Rectal smooth muscle tissue (tissue), 1 donor: ENCODE measurements at regions not wholly inside any gene's neighbourhood (a gene's known extent, or its start where the extent isn't known, plus 50 kb on each side); places are given as distances from the start of the nearest gene placed in this dataset.

Experiments used
- H3K27ac ChIP-seq: one replicate; pipeline ENCODE4 v1.7.0; 2013; ENCODE audit warnings: low read depth, low read length, inconsistent platforms
- H3K27me3 ChIP-seq: one replicate; pipeline ENCODE4 v1.7.0; 2013; ENCODE audit warnings: low read length; ENCODE audit not compliant: control insufficient read depth, insufficient read depth
- H3K36me3 ChIP-seq: one replicate; pipeline ENCODE4 v1.7.0; 2013; ENCODE audit warnings: low read length; ENCODE audit not compliant: control insufficient read depth, insufficient read depth
- H3K4me1 ChIP-seq: one replicate; pipeline ENCODE4 v1.7.0; 2013; ENCODE audit warnings: low read length; ENCODE audit not compliant: control insufficient read depth, insufficient read depth
- H3K4me3 ChIP-seq: one replicate; pipeline ENCODE4 v1.7.0; 2013; ENCODE audit warnings: low read length
- H3K9ac ChIP-seq: one replicate; pipeline ENCODE4 v1.7.0; 2013; ENCODE audit warnings: low read length

GRCh38 chrX:39506131-39506530, 591.6 kb downstream of the BCOR start:
- Histone ChIP-seq H3K27ac (no peak overlapping the region), H3K4me1 (no peaks in the 10 kb centered on the region), H3K36me3 (no peaks in the 10 kb centered on the region), H3K4me3 (no peak overlapping the region), H3K27me3 (peaks cover 2% of the 10 kb centered on the region), H3K9ac (no peak overlapping the region)

DNA sequence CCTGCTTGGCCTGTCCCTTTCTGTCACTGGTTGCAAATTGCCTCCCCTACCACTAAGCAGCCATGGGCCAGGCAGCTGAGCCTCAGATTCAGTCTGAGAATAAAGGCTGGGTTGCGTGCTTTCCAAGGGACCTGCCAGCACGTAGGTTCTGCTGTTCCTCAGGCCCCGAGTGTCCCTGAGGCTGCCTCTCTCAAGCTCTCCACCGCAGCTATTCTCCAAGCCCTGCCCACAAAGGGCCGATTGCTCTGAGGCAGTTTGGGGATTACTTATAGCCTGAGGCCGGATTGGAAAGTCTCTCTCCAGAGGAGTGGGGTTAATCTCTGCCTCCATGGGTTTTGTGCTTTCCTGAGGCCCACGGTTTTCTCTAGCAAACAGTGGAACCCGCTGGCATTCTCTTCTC, 590.7 kb downstream of the BCOR start:
- Histone ChIP-seq H3K4me3 (no peak overlapping the region), H3K36me3 (no peaks in the 10 kb centered on the region), H3K4me1 (no peaks in the 10 kb centered on the region), H3K27ac (no peak overlapping the region), H3K27me3 (peaks cover 2% of the 10 kb centered on the region), H3K9ac (no peak overlapping the region)

DNA sequence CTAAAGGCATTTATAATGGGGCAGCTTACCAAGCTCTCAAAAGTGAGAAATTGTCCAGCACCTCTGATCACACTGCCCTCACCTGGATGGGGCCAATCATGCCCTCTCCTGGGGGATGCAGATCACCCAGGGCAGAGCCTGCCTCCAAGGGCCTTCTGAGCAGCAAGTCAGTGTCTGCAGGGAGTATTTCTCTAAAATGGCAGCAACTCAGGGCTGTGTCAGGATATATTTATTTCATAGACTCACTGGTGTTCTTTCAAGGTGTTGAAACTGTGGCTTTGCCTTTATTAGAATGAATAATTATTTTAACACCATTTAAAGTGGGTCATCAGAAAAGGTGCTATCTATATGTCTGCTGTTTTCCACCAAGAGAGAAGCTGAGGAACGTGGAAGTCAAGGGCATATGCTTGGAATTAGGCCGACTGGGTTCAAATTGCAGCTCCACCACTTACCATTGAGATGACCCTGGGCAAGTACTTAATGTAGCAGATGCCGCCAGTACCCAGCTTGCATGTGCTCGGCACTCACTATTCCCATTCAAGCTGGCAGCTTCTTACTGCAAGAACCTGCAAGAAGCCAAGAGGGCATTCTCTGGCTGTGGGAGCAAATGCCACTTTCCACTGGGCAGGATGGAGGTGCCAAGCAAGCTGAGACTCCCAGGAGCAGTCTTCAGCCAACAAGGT, 590.0 kb downstream of the BCOR start:
- H3K4me1 ChIP-seq, result no peaks in the 10 kb centered on the region
- no peak overlapping the region for H3K27ac ChIP-seq
- peaks cover 2% of the 10 kb centered on the region for H3K27me3 ChIP-seq
- H3K9ac ChIP-seq, result no peak overlapping the region
- H3K36me3 ChIP-seq, result no peaks in the 10 kb centered on the region
- no peak overlapping the region for H3K4me3 ChIP-seq

DNA sequence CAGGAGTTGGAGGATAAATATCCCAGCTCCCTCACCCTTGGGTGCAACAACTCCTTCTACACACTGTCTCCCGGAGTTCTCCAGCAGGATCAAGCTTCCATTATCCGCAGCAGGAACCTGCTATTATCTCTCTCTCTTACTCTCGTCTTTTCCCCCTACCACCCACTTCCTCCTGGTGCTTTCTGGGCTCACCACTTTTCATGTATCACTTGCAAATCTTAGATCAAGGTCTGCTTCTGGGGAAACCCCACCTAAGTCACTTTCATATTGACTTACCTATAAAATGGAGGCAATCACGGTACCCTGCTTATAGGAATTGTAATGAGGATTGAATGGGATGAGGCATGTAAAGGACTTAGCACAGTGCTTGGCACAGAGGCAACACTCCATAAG, 589.5 kb downstream of the BCOR start:
- no peak overlapping the region for H3K9ac ChIP-seq
- H3K27ac ChIP-seq, result no peak overlapping the region
- no peaks in the 10 kb centered on the region for H3K4me1 ChIP-seq

GRCh38 chrX:39509157-39509556, 588.6 kb downstream of the BCOR start:
- Histone ChIP-seq H3K27ac (no peak overlapping the region), H3K36me3 (no peaks in the 10 kb centered on the region), H3K4me1 (no peaks in the 10 kb centered on the region), H3K4me3 (no peak overlapping the region), H3K9ac (no peak overlapping the region), H3K27me3 (peaks cover 2% of the 10 kb centered on the region)

More for the DNA sequence above, 589.5 kb downstream of the BCOR start:
- Histone ChIP-seq H3K27me3 (peaks cover 2% of the 10 kb centered on the region), H3K4me3 (no peak overlapping the region), H3K36me3 (no peaks in the 10 kb centered on the region)

DNA sequence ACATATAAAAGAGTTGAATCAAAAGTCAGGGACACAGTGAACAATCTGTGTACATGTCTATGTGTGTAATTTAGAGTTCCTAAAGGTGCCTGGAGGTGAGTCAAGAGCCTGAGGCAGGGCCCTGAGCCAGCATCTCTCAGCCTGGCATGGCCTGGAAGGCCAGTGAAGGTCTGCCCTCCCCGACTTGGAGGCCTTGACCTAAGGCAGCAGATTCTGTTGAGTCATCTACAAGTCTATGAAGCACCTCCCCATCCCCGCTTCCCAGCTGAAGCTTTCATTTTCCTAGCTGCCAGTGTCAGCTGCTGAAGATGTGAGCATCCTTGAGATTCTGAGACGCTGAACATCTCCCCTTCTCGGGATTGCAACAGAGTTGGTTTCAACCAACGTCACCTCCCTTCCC, 583.9 kb downstream of the BCOR start:
- no peaks in the 10 kb centered on the region for H3K36me3 ChIP-seq
- H3K27me3 ChIP-seq, result no peaks in the 10 kb centered on the region
- H3K27ac ChIP-seq, result no peak overlapping the region
- H3K9ac ChIP-seq, result no peak overlapping the region
- no peak overlapping the region for H3K4me3 ChIP-seq
- H3K4me1 ChIP-seq, result peaks cover 2% of the 10 kb centered on the region

- H3K9ac ChIP-seq, result no peak overlapping the region
- no peak overlapping the region for H3K4me3 ChIP-seq
- H3K4me1 ChIP-seq, result peaks cover 2% of the 10 kb centered on the region
- H3K27ac ChIP-seq, result no peak overlapping the region
- H3K36me3 ChIP-seq, result no peaks in the 10 kb centered on the region
- no peaks in the 10 kb centered on the region for H3K27me3 ChIP-seq
Measured at GRCh38 chrX:39514801-39515200, 583.0 kb downstream of the BCOR start.

DNA sequence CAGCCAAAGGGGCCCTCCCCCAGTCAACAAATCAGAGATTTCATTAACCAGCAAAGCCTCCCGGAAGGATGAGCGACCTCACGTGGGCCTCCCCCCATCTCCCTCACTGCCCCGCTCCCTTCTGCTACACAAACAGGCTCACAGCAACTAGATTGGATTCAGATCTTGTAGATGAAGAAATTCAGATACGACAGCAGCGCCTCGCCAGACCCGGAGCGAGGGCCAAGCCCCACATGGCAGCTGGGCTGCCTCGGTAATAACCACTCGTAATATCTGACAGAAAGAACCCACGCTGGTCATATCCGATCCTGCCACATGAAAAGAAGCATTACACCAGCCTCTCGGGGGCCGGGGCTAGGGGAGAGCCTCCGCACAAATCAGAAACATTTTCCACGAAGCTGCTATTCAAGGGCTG, 581.3 kb downstream of the BCOR start:
- Histone ChIP-seq H3K36me3 (no peaks in the 10 kb centered on the region), H3K27ac (no peak overlapping the region), H3K4me3 (no peak overlapping the region), H3K27me3 (no peaks in the 10 kb centered on the region), H3K9ac (no peak overlapping the region), H3K4me1 (peaks cover 2% of the 10 kb centered on the region)

DNA sequence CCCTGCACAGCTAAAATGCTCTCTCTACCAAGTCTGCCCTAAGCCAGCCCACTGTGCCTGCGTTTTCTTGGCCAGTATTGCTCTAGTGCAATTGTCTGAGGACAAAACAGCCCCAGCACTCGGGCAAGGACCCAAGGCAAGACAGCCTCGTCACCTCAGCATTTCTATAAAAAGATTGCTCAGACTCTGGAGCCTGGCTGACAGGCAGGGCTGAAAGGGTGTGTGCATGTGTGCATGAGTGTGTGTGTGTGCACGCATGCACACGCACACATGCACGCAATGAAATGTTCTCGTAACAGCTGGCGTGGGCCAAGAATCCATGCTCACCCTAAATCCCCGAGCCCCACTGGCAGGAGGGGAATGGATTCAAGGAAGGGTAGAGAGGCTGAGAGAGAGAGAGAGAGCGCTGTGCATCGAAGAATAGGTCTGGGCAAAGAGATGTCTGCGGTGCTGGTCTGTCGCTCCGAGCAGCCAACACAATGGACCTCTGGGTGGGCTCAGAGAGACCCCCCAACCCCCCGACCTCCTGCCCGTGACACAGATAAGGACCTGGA, 579.2 kb downstream of the BCOR start:
- Histone ChIP-seq H3K36me3 (no peaks in the 10 kb centered on the region), H3K4me3 (peak overlapping the region; percentile 6), H3K27me3 (no peaks in the 10 kb centered on the region), H3K9ac (no peak overlapping the region), H3K27ac (no peak overlapping the region), H3K4me1 (peaks cover 2% of the 10 kb centered on the region)

DNA sequence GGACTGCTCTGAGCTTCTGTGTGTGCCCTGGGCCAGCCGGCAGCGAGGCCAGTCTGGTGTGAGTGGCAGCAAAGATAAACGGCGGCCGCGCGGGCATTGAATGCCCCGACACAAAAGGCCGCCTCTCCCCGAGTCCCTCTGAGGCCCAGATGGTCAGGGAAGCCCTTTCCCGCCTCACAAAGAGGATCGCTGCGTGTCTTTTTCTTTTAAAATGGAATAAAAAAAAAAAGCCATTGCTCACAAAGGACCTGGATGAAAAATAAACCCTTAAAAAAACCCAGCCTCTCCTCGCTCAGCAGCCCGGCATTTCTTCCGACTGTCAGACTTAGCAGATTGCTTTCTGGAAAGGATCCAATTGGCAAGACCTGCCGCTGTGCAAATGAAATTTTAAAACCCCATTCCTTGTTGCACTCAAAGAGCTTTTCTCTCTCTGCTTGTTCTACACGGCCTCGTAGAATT, 578.7 kb downstream of the BCOR start:
- Histone ChIP-seq H3K36me3 (no peaks in the 10 kb centered on the region), H3K27ac (no peak overlapping the region), H3K9ac (no peak overlapping the region), H3K27me3 (no peaks in the 10 kb centered on the region), H3K4me1 (peaks cover 2% of the 10 kb centered on the region), H3K4me3 (peak overlapping the region; percentile 6)

DNA sequence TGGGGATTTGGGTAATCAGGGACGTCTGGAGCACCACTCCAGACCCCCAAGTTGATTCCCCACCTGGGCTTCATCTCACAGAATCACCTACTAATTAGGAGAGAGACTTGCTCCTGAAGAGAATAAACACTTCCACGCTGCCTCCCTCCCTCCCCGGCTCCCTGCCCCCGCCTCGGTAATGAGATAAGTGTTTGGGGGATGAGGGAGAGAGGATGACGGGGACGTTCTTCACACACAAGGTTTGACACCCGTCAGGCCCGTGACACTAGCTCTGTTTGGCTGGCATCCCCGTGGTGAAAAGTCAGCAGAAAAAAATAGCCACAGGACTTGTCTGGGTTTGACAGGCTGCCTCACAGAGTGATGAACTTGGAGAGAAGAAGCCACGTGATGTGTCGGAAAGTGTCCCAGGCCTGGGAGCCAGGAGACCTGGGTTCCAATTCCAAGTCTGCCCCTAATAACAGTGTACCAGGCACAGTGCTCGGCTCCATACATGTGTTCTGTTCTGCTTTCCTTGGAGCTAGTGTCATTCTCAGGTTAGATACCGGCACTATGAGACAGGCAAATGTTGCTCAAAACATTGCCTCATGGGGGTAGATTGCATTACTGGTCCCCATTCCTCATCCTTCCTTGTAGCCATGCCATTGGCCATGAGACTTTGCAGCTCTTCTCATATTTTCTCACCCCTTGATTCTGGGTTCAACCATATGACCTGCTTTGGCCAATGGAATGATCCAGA, 578.0 kb downstream of the BCOR start:
- Histone ChIP-seq H3K4me3 (no peak overlapping the region), H3K36me3 (no peaks in the 10 kb centered on the region), H3K27ac (no peak overlapping the region), H3K9ac (no peak overlapping the region), H3K4me1 (peaks cover 2% of the 10 kb centered on the region), H3K27me3 (no peaks in the 10 kb centered on the region)

DNA sequence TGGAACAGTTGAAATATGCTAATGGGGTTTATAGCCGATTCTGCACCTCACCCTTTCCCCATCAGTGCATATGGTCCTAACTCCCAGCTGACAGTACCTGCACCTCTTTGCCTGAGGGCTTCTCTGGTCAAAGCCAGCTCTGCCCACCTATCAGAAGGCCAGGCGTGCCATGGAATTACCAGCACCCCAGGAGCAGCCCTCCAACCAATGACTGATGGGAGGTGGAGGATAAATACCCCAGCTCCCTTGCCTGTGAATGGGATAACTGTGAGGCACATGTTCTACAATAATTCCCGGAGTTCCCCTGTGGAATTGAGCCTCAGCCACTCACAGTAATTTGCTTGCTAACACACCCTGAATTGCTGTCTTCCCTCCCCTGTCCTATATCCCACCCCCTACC, 572.0 kb downstream of the BCOR start:
- Histone ChIP-seq H3K4me3 (no peak overlapping the region), H3K27me3 (peaks cover 2% of the 10 kb centered on the region), H3K4me1 (no peaks in the 10 kb centered on the region), H3K27ac (no peak overlapping the region), H3K36me3 (no peaks in the 10 kb centered on the region), H3K9ac (no peak overlapping the region)
